ENCODE measurements at regions not wholly inside any gene's neighbourhood (a gene's known extent, or its start where the extent isn't known, plus 50 kb on each side); places are given as distances from the start of the nearest gene placed in this dataset.

GRCh38 chr13:32893176-32893575, 123.0 kb upstream of the KL start:
- H3K9ac ChIP-seq (ENCODE audit: low read length in 2 of 2), result no peak overlapping the region
- no peaks in the 10 kb centered on the region for H3K9me3 ChIP-seq (ENCODE audit: control insufficient read depth in 2 of 2, low read length in 2 of 2)
- H3K27ac ChIP-seq (ENCODE audit: low read length), result no peak overlapping the region
- H3K27me3 ChIP-seq (ENCODE audit: control insufficient read depth in 1 of 2, insufficient read depth in 2 of 2, low read length in 2 of 2), result no peaks in the 10 kb centered on the region
- H3K36me3 ChIP-seq (ENCODE audit: control insufficient read depth in 2 of 2, insufficient read depth in 2 of 2, low read length in 2 of 2), result no peaks in the 10 kb centered on the region
- H3K4me1 ChIP-seq (ENCODE audit: control insufficient read depth, insufficient read depth, low read length), result peaks cover 3% of the 10 kb centered on the region
- no peak overlapping the region for H3K4me3 ChIP-seq (ENCODE audit: low read length in 2 of 2)

GRCh38 chr13:32894589-32895001, 121.6 kb upstream of the KL start:
- Histone ChIP-seq H3K9me3 (ENCODE audit: control insufficient read depth in 2 of 2, low read length in 2 of 2) (no peaks in the 10 kb centered on the region), H3K4me1 (ENCODE audit: control insufficient read depth, insufficient read depth, low read length) (peaks cover 3% of the 10 kb centered on the region), H3K36me3 (ENCODE audit: control insufficient read depth in 2 of 2, insufficient read depth in 2 of 2, low read length in 2 of 2) (no peaks in the 10 kb centered on the region), H3K4me3 (ENCODE audit: low read length in 2 of 2) (no peak overlapping the region), H3K27ac (ENCODE audit: low read length) (no peak overlapping the region), H3K27me3 (ENCODE audit: control insufficient read depth in 1 of 2, insufficient read depth in 2 of 2, low read length in 2 of 2) (no peaks in the 10 kb centered on the region), H3K9ac (ENCODE audit: low read length in 2 of 2) (no peak overlapping the region)

GRCh38 chr13:32895296-32895695, 120.9 kb upstream of the KL start:
- H3K4me1 ChIP-seq (ENCODE audit: control insufficient read depth, insufficient read depth, low read length), result peaks cover 3% of the 10 kb centered on the region
- no peak overlapping the region for H3K27ac ChIP-seq (ENCODE audit: low read length)
- no peaks in the 10 kb centered on the region for H3K27me3 ChIP-seq (ENCODE audit: control insufficient read depth in 1 of 2, insufficient read depth in 2 of 2, low read length in 2 of 2)
- no peaks in the 10 kb centered on the region for H3K9me3 ChIP-seq (ENCODE audit: control insufficient read depth in 2 of 2, low read length in 2 of 2)
- no peak overlapping the region for H3K4me3 ChIP-seq (ENCODE audit: low read length in 2 of 2)
- H3K36me3 ChIP-seq (ENCODE audit: control insufficient read depth in 2 of 2, insufficient read depth in 2 of 2, low read length in 2 of 2), result no peaks in the 10 kb centered on the region
- H3K9ac ChIP-seq (ENCODE audit: low read length in 2 of 2), result no peak overlapping the region

- peaks cover 5% of the 10 kb centered on the region for H3K4me1 ChIP-seq (ENCODE audit: control insufficient read depth, insufficient read depth, low read length)
- H3K4me3 ChIP-seq (ENCODE audit: low read length in 2 of 2), result no peak overlapping the region
- H3K9me3 ChIP-seq (ENCODE audit: control insufficient read depth in 2 of 2, low read length in 2 of 2), result peaks cover 0 to 3% of the 10 kb centered on the region in 2 donors
- H3K36me3 ChIP-seq (ENCODE audit: control insufficient read depth in 2 of 2, insufficient read depth in 2 of 2, low read length in 2 of 2), result no peaks in the 10 kb centered on the region
- no peak overlapping the region for H3K9ac ChIP-seq (ENCODE audit: low read length in 2 of 2)
- no peaks in the 10 kb centered on the region for H3K27me3 ChIP-seq (ENCODE audit: control insufficient read depth in 1 of 2, insufficient read depth in 2 of 2, low read length in 2 of 2)
- no peak overlapping the region for H3K27ac ChIP-seq (ENCODE audit: low read length)
These were observed 118.9 kb upstream of the KL start for GRCh38 chr13:32897296-32897695.

- Histone ChIP-seq H3K9me3 (ENCODE audit: control insufficient read depth in 2 of 2, low read length in 2 of 2) (peaks cover 0 to 3% of the 10 kb centered on the region in 2 donors), H3K4me3 (ENCODE audit: low read length in 2 of 2) (peak overlapping the region in 1 of 2 donors; percentile 55), H3K9ac (ENCODE audit: low read length in 2 of 2) (no peak overlapping the region), H3K36me3 (ENCODE audit: control insufficient read depth in 2 of 2, insufficient read depth in 2 of 2, low read length in 2 of 2) (no peaks in the 10 kb centered on the region), H3K4me1 (ENCODE audit: control insufficient read depth, insufficient read depth, low read length) (peaks cover 22% of the 10 kb centered on the region), H3K27ac (ENCODE audit: low read length) (peak overlapping the region; percentile 60), H3K27me3 (ENCODE audit: control insufficient read depth in 1 of 2, insufficient read depth in 2 of 2, low read length in 2 of 2) (no peaks in the 10 kb centered on the region)
These were observed 114.0 kb upstream of the KL start for GRCh38 chr13:32902029-32902780.

GRCh38 chr13:32902874-32903273, 113.3 kb upstream of the KL start:
- peaks cover 22% of the 10 kb centered on the region for H3K4me1 ChIP-seq (ENCODE audit: control insufficient read depth, insufficient read depth, low read length)
- no peak overlapping the region for H3K9ac ChIP-seq (ENCODE audit: low read length in 2 of 2)
- H3K4me3 ChIP-seq (ENCODE audit: low read length in 2 of 2), result peak overlapping the region in 1 of 2 donors; percentile 55
- H3K27ac ChIP-seq (ENCODE audit: low read length), result peak overlapping the region; percentile 60
- no peaks in the 10 kb centered on the region for H3K36me3 ChIP-seq (ENCODE audit: control insufficient read depth in 2 of 2, insufficient read depth in 2 of 2, low read length in 2 of 2)
- H3K9me3 ChIP-seq (ENCODE audit: control insufficient read depth in 2 of 2, low read length in 2 of 2), result peaks cover 0 to 3% of the 10 kb centered on the region in 2 donors
- H3K27me3 ChIP-seq (ENCODE audit: control insufficient read depth in 1 of 2, insufficient read depth in 2 of 2, low read length in 2 of 2), result no peaks in the 10 kb centered on the region

GRCh38 chr13:32903720-32904119, 112.5 kb upstream of the KL start:
- H3K4me1 ChIP-seq (ENCODE audit: control insufficient read depth, insufficient read depth, low read length), result peaks cover 22% of the 10 kb centered on the region
- H3K9ac ChIP-seq (ENCODE audit: low read length in 2 of 2), result no peak overlapping the region
- H3K9me3 ChIP-seq (ENCODE audit: control insufficient read depth in 2 of 2, low read length in 2 of 2), result peaks cover 0 to 3% of the 10 kb centered on the region in 2 donors
- H3K27ac ChIP-seq (ENCODE audit: low read length), result peak overlapping the region; percentile 60
- no peak overlapping the region for H3K4me3 ChIP-seq (ENCODE audit: low read length in 2 of 2)
- H3K36me3 ChIP-seq (ENCODE audit: control insufficient read depth in 2 of 2, insufficient read depth in 2 of 2, low read length in 2 of 2), result no peaks in the 10 kb centered on the region
- no peaks in the 10 kb centered on the region for H3K27me3 ChIP-seq (ENCODE audit: control insufficient read depth in 1 of 2, insufficient read depth in 2 of 2, low read length in 2 of 2)

GRCh38 chr13:32904266-32904665, 112.0 kb upstream of the KL start:
- Histone ChIP-seq H3K36me3 (ENCODE audit: control insufficient read depth in 2 of 2, insufficient read depth in 2 of 2, low read length in 2 of 2) (no peaks in the 10 kb centered on the region), H3K4me1 (ENCODE audit: control insufficient read depth, insufficient read depth, low read length) (peaks cover 22% of the 10 kb centered on the region), H3K27ac (ENCODE audit: low read length) (no peak overlapping the region), H3K9ac (ENCODE audit: low read length in 2 of 2) (no peak overlapping the region), H3K4me3 (ENCODE audit: low read length in 2 of 2) (no peak overlapping the region), H3K27me3 (ENCODE audit: control insufficient read depth in 1 of 2, insufficient read depth in 2 of 2, low read length in 2 of 2) (no peaks in the 10 kb centered on the region), H3K9me3 (ENCODE audit: control insufficient read depth in 2 of 2, low read length in 2 of 2) (peaks cover 0 to 3% of the 10 kb centered on the region in 2 donors)

- Histone ChIP-seq H3K27me3 (ENCODE audit: control insufficient read depth in 1 of 2, insufficient read depth in 2 of 2, low read length in 2 of 2) (no peaks in the 10 kb centered on the region), H3K36me3 (ENCODE audit: control insufficient read depth in 2 of 2, insufficient read depth in 2 of 2, low read length in 2 of 2) (no peaks in the 10 kb centered on the region), H3K9me3 (ENCODE audit: control insufficient read depth in 2 of 2, low read length in 2 of 2) (peaks cover 0 to 3% of the 10 kb centered on the region in 2 donors), H3K27ac (ENCODE audit: low read length) (peak overlapping the region; percentile 4), H3K4me1 (ENCODE audit: control insufficient read depth, insufficient read depth, low read length) (peaks cover 22% of the 10 kb centered on the region), H3K4me3 (ENCODE audit: low read length in 2 of 2) (no peak overlapping the region), H3K9ac (ENCODE audit: low read length in 2 of 2) (no peak overlapping the region)
These were observed 111.0 kb upstream of the KL start for GRCh38 chr13:32905063-32905863.

- Histone ChIP-seq H3K4me1 (ENCODE audit: control insufficient read depth, insufficient read depth, low read length) (peaks cover 22% of the 10 kb centered on the region), H3K27me3 (ENCODE audit: control insufficient read depth in 1 of 2, insufficient read depth in 2 of 2, low read length in 2 of 2) (no peaks in the 10 kb centered on the region), H3K9me3 (ENCODE audit: control insufficient read depth in 2 of 2, low read length in 2 of 2) (peaks cover 0 to 3% of the 10 kb centered on the region in 2 donors), H3K9ac (ENCODE audit: low read length in 2 of 2) (no peak overlapping the region), H3K27ac (ENCODE audit: low read length) (peak overlapping the region; percentile 4), H3K36me3 (ENCODE audit: control insufficient read depth in 2 of 2, insufficient read depth in 2 of 2, low read length in 2 of 2) (no peaks in the 10 kb centered on the region), H3K4me3 (ENCODE audit: low read length in 2 of 2) (no peak overlapping the region)
These were observed 110.4 kb upstream of the KL start for GRCh38 chr13:32905864-32906180.

- Histone ChIP-seq H3K4me3 (ENCODE audit: low read length in 2 of 2) (no peak overlapping the region), H3K27ac (ENCODE audit: low read length) (no peak overlapping the region), H3K9me3 (ENCODE audit: control insufficient read depth in 2 of 2, low read length in 2 of 2) (no peaks in the 10 kb centered on the region), H3K4me1 (ENCODE audit: control insufficient read depth, insufficient read depth, low read length) (peaks cover 20% of the 10 kb centered on the region), H3K36me3 (ENCODE audit: control insufficient read depth in 2 of 2, insufficient read depth in 2 of 2, low read length in 2 of 2) (no peaks in the 10 kb centered on the region), H3K9ac (ENCODE audit: low read length in 2 of 2) (no peak overlapping the region), H3K27me3 (ENCODE audit: control insufficient read depth in 1 of 2, insufficient read depth in 2 of 2, low read length in 2 of 2) (no peaks in the 10 kb centered on the region)
These were observed 109.0 kb upstream of the KL start for GRCh38 chr13:32907211-32907610.
